ENCODE measurements at regions not wholly inside any gene's neighbourhood (a gene's known extent, or its start where the extent isn't known, plus 50 kb on each side); places are given as distances from the start of the nearest gene placed in this dataset.

DNA sequence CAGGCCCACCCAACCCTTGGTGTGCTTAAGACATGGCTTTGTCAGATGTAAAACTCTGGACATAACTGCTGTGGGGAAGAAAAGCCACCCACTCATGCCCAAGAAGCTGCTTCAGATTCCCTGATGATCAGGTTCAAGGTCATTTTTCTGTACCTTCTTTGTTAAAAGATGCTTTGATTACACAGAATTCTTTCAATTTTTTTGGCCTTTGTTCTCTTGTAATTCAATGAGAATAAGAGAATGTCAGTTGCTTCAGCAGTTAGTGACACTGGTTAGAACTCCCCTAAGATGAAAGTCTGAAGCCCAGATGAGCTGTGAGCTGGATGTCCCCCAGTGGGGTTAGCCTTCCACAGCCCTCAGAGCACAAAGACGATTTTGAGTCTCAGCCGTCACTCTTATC lies 152.7 kb downstream of the CHRM3 start:
- DNase-seq (ENCODE audit: low spot score): no peak

DNA sequence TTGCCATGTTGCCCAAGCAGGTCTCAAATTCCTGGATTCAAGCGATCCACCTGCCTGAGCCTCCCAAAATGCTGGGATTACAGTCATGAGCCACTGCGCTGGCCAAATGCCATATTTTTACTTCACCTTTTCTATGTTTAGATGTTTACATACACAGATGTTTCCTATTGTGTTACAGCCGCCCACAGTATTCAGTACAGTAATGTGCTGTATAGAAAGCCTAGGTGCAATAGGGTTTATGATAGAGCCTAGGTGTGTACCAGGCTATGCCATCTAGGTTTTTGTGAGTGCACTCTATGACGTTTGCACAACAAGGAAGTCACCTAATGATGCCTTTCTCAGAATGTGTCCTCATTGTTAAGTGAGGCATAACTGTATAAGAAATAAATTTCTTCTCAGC lies 153.4 kb downstream of the CHRM3 start:
- DNase-seq (ENCODE audit: low spot score): no peak

DNA sequence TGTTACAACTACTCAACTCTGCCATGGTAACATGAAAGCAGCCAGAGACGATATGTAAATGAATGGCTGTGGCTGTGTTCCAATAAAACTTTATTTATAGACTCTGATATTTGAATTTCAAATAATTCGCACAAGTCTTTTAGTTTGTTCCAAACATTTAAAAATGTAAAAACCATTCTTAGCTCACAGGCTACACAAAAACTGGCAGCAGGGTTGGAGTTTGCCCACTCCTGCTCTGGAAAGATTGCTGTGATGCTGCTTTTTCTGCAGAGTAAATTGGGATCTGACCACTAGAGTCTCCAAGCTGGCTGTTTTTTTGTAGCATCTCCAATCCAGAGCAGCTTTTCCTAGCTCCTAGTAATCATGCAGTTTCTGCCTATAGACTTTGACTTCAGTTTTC lies 157.5 kb downstream of the CHRM3 start:
- no peak for DNase-seq (ENCODE audit: low spot score)

DNA sequence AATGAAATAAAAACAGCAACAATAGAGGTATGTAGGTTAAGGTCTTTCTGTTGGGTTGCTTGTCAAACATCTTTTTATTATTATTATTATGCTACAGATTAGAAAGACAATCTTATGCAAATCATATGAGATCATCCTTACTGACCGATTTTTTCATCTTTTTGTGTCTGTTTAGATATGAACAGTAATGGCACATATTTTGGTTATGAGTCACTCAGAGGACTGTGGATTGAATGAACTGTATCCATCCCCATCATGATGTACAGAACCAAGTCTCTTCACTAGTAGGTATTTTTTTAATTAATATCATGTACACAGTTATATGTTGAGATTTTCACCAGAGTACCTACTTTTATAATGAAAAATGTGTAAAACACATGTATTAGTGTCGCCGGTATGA lies 159.1 kb downstream of the CHRM3 start:
- DNase-seq (ENCODE audit: low spot score): no peak

DNA sequence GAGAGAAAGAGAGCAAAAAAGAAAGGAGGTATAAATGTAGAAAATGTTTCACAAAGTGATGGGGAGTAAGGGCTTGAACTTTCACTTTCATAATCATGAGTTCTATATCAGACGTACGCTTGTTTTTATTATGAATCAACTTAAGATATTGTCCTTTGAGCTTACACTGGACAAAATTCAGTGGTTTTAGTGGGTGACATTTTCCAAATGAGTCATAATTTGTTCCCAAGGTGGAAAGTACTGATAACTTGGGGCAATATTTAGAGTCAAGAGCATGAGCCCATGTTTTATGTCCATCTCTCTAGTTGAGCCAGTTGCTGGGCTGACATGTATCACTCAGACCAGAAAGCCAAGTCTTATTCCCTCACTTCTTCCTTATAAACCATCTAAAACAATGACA lies 161.6 kb downstream of the CHRM3 start:
- DNase-seq (ENCODE audit: low spot score): peak; percentile 8

DNA sequence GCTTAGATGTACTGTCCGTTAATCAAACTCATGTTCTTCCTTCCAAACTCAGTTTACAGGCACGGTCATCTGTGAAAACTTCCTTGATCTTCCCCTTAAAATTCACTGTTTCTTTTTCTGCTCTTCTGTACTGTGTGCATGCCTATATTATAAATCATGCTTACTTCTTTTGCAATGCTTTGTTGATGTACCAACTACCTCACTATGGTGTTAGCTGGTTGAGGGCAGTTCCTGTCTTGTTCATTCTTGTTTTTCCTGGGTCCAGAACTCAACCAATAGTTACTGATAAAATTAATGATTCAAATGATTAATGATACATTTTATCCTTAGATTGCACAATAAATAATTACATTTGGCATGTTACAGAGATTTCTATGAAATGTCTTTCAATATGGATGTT lies 163.8 kb downstream of the CHRM3 start:
- no peak for DNase-seq (ENCODE audit: low spot score)

DNA sequence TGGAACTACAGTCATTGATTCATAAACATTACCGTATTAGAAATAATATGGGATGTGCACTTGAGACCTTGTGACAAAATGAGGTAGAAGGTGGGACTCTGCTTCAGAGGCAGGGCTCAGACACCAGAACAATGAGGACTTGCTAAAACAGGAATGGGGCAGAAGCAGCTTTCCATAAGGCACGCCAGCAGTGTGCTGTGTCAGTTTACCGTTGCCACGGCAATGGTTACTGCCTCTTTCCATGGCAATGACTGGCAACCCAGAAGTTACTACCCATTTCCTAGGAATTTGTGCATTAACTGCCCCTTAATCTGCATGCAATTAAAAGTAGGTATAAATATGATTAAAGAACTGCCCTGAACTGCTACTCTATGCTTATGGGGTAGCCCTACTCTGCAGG lies 169.0 kb downstream of the CHRM3 start:
- no peak for DNase-seq (ENCODE audit: low spot score)

DNA sequence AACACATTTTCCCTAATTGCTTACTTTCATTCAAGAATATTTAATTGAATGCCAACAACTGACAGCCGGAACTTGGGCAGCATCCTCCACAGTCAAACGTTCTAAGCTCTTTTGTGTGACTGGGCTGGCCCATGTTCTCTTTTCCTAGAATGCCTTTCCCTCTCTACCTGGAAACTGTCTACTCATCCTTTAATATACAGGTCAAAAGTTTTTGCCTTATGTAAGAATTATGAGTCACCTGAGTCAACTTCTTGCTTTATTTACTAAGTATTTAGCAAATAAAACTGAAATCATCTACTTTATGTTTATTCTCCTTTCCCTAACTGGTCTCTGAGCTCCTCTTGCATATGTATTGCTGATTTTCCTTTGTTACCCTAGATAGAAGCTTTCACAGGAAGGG lies 172.2 kb downstream of the CHRM3 start:
- no peak for DNase-seq (ENCODE audit: low spot score)

DNA sequence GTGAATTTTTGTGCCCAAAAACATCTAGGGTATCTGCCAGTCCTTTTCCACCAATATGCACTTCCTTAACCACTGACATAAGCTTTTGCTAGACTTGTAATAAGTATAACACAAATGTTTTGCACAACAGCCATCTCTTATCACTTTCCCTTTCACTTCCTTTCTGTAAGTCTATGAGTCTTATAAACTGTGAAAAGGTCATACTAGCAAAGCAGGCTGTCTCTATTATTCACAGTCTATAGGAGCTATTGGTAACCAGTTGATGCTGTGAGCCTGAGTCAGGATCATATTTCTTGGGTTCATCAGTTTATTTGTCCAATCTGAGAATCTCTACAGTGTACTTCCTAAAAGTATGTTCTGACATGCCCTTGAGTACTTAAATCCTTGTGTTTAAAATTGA lies 172.6 kb downstream of the CHRM3 start:
- DNase-seq (ENCODE audit: low spot score): no peak

DNA sequence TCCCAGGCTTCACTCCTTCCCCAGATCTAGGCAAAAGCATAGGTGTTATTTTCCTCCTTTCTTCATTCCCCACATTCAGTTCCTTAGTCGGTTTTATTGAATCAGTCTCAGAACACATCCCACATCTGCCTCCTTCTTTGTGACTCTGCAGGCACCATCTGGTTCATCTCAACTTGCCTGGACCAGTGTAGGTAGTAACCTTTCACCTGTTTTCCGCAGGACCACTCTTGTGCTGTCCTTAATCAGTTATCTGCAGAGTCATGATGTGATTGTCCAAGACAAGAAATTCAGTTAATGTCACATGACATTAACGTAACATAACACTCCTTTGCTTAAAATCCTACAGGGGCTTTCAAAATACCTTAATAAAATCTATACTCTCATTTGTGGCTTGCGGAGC lies 174.6 kb downstream of the CHRM3 start:
- no peak for DNase-seq (ENCODE audit: low spot score)

DNA sequence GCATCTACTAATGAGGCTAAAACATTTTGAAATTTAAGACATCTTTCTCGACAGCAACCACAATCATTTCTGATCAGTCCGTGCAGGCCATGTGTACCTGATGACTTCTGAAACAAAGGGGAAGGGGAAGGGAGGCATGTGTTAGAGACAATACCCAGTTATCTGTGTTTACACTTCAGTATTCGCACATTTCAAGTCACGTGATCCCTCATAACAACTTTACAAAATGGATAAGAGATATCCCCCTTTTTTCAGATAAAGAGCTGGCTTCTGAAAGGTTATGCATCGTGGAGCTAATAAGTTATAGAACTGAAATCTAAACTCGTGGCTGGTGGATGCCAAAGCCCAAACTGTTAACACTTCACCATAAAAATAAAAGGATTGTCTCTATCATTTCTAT lies 175.7 kb downstream of the CHRM3 start:
- DNase-seq (ENCODE audit: low spot score): no peak

DNA sequence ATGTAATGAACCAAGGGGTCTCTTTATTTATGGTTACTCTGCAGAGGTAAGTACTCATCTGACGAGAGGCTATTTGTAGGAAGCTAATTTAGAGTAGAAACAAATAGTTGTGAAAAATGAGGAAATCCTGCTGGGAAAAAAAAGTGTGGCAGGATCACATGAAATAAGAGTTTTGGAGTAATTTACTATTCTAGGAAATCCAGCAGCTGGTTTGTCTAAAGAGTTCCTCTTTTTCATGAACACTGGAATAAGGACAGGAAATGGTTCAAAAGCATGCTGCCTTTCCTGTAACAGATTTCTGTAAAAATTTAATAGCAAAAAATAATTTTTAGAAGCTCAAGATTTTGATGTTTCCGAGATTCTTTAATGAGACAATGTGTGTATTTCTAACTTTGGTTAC lies 177.3 kb downstream of the CHRM3 start:
- DNase-seq (ENCODE audit: low spot score): no peak

DNA sequence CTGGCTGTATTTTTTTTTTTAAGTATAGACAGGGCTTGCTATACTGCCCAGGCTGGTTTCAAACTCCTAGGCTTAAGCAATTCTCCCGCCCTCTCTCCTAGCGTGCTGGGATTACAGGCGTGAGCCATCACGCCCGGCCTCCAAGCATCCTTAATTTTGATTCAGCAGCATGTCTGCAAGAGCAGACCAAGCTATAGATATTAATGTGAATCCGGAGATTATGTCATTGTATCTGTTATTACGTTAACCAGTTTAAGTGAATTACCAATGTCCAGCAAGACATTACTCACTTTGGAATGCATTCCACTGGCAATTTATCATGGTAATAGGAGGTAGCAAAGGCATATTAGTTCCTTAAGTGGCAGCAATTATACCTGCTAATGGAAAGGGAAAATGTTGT lies 179.7 kb downstream of the CHRM3 start:
- no peak for DNase-seq (ENCODE audit: low spot score)

DNA sequence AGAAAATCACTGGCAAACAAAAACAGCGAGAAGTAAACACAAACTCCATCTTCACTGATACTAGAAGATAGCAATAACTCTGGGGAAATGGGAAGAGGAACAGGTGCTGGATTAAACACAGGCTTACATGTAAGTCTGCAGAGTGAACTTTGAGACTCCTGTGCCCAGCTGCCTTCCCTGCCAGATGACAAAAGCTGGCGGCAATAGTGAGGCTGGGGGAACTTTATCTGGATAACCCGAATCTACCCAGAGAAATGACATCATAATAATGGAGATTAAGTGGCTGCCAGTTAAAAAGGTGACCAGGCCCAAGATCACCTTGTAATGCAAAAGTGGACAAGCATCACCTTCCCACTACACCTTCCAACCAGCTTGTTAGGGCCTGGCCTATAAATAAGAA lies 184.5 kb downstream of the CHRM3 start:
- no peak for DNase-seq (ENCODE audit: low spot score)

DNA sequence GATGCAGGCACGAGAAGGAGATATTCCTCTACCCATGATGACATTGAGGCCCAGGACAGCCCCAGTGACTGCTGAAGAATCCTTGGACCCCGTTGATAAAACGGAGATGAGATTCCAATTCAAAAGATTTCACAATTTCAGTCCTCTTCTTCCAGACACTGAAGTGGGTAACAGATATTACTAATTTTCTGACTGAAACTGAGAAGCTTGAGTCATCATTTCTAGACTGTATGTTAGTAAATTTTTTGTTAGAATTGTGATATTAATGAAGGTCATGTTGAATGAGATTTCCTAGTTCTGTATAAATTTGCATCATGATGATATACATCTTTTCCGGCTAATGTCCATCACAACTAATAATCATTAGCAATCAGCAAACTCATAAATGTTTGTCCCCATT lies 185.8 kb downstream of the CHRM3 start:
- DNase-seq (ENCODE audit: low spot score): no peak

DNA sequence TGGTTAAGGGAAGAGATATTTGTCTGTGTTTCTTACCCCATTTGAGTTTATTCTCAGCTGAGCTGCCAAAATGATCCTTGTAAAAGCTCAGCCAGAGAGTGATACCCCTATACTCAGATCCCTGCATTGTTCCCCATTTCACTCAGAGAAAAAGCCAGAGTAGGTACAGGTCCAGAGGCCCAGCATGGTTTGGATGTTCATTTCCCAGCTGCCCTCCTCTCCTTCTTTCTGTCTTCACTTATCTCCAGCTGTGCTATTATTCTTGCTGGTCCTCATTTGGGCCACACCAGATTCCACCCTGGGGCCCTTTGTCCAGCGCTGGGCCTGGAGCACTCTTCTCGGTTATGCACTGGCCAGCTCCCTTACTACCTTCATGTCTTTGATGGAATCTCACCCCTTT lies 187.7 kb downstream of the CHRM3 start:
- no peak for DNase-seq (ENCODE audit: low spot score)

DNA sequence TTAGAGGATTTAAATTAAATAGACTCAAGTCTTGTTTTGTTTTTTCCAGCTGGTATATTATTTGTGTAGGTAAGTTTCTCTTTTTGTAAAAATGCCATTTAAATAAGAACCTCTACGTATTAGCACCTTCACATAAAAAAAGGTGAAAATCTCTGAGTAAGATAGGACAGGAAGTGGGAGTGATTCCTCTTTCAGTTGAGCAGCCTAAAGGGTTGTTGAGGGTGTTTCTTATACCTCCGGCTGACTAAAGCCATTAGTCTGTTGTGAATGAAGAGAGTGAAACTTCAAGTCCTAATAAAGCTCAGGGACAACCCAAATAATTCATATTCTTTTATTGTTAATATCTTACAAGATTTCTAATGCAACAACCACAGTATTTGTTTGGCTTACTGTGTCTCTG lies 188.7 kb downstream of the CHRM3 start:
- DNase-seq (ENCODE audit: low spot score): no peak

DNA sequence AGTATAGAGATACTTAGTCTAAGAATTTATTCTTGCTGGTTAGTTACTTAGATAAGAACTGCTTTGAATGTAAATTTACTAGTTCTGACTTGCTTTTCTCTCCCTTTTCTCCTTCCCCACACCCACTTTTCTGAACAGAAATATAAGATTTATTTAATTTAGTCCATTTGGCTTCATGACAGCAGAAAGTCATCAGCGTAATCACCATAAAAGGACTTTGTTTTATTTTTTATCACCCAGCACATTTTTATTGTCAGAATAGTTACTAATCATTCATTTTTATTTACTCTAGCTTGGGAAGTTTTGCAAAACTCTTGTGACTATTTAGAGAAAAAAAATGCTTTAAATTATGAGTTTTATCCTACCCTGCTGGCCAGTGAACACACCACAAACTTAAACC lies 197.2 kb downstream of the CHRM3 start:
- no peak for DNase-seq (ENCODE audit: low spot score)

DNA sequence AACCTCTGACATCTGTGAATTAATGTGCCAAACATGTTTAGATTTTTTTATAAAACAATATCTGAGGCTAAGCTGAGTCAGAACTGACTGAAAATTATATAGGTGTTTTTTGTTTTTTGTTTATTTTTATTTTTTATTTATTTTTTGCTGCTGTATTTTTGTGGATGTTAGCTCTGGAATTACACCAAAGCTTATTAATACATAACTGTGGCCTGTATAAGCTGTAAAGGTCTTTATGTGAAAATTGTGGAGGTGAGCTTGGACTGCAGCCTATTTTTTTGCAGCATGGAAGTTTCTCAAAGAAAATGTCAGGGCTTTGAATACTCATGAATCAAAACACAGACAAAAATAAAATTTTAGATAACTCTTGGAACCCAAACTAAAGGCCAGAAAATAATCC lies 199.8 kb downstream of the CHRM3 start:
- no peak for DNase-seq (ENCODE audit: low spot score)

DNA sequence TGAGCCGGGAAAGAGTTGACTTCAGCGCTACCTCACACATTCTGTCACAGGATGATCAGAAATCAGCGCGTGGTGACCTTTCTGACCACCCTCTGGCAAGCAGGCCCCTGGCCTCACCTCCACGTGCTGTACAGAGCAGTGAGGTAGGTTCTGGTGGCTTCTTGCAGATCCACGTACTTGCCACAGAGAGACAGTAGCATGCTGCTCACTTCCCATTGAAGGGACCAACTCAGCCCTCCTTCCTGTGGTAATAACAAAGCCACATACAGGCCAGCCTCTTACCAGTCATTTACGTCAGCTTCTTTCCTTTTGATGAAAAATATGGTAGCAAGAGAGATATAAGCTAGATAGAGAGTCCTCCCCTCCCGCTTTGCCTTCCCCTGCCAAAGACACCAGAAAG lies 200.7 kb downstream of the CHRM3 start:
- DNase-seq (ENCODE audit: low spot score): peak; percentile 22

DNA sequence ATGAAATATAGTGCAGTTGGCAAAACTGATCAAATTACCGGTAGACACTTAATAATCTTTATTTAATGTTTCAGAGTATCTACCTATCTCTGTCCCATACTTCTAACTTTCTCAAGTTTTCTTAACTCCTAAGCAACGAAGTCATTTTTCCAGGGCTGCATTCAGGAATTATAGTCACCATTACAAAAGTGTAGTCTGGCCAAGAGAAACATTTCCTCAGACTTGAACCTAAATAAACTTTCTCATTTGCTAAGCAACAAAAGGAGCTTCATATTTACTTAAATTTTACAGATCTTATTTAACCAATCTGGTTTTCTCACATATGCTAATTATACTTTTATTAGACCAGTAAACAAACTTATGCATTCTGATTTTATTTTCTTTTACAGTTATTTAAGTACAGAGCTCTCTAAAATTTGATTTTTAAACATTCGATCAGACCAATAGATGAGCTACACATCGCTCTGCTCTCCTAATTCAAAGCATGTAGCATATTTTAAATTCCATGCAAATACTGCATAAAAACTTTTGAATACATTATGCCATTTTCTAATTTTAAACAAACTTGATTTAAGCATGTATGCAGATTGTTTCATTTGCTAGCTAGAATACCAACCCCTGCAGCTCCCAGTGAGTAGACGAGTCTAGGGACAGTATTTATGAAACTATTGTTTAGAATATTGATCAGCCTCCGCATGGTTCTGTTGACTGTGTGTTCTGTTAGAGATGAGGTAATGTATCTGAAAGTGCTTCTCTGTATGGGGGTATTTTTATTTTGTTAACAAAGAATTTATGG lies 201.4 kb downstream of the CHRM3 start:
- DNase-seq (ENCODE audit: low spot score): no peak

DNA sequence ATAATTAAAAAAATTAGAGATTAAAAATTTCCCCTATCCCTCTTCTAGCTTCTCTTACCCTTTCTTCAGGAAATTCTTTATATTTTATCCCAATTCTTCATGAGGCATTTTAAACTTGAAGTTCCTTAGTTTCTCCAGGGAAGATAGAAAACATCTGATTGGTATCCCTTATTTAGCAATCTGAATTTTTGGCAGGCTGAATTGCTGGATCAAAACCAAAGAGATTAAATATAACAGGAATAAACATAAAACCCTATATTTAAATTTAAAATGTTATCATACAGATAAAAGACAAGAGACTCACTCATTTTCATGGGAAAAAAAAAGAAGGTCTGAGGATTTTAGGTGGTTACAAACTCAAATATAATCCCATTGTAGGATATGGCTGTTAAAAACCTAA lies 204.2 kb downstream of the CHRM3 start:
- no peak for DNase-seq (ENCODE audit: low spot score)

DNA sequence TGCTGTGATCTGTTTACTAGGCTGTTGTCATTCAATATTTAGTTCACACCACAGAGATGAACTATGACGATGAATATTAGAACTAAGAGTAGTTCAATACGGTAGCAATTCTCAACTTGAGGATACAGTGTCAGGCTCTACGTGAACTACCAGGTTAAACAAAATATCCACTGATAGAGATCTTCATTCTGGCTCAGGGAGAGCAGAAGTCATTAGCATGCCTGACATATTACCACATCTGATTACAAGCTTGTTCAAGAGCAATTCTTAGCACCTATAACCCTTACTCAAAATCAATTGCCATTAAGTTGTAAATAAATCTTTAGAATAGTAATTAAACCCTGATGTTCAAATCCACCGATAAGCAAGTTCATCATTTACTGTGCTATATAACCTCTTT lies 207.2 kb downstream of the CHRM3 start:
- DNase-seq (ENCODE audit: low spot score): no peak

DNA sequence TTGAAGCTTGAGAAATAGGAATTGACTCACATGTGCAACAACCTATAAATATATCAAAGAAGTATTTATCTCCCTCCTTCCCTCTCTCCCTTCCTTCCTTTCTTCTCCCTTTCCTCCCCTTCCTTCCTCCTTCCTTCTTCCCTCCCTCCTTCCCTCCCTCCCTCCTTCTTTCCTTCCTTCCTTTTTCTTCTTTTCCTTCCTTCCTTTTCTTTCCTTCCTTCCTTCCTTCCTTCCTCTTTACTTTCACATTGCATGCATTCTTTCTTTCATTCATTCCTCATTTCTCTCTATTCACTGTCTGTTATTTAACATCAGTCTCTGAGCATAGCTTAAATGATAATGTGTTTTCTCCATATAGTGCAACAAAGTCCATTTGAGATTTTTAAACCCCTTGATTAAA lies 214.2 kb downstream of the CHRM3 start:
- DNase-seq (ENCODE audit: low spot score): no peak

DNA sequence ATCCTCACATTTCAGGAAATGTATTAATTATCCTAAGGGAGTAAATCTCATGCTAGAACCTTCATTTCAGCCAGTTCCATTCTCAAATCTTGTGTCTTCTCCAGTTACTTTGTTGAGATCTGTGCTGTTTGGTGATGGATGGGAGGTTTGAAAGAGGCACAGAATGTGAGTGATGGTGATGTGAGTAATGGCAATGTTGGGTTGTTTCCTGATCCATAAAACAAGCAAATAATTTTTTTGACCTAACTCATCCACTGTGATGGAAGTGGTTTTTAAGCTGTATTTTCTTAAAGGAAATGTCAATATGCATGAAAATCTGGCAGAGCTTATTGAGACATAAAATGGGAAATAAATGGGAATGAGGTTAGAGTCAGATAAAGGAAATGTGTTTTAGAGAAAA lies 214.7 kb downstream of the CHRM3 start:
- DNase-seq (ENCODE audit: low spot score): no peak
